Sigmoid colon (tissue), 4 donors: ENCODE measurements at regions not wholly inside any gene's neighbourhood (a gene's known extent, or its start where the extent isn't known, plus 50 kb on each side); places are given as distances from the start of the nearest gene placed in this dataset.

Experiments used
- EP300 ChIP-seq, 4 donors: sonication (generic); formaldehyde crosslinking; IDR thresholded peaks; one replicate each; pipeline ENCODE4 v1.6.1; 2017; ENCODE audit warnings: antibody characterized with exemption in 4 of 4
- POLR2A ChIP-seq, 2 donors: fragments of 450-650 bp; IDR thresholded peaks; one replicate each; pipeline ENCODE4 v1.6.1; 2016; ENCODE audit warnings: antibody characterized with exemption in 2 of 2, mild to moderate bottlenecking in 2 of 2, moderate library complexity in 2 of 2
- POLR2AphosphoS5 ChIP-seq, 4 donors: sonication (generic); formaldehyde crosslinking; IDR thresholded peaks; one replicate each; pipeline ENCODE4 v1.6.1; 2017; ENCODE audit warnings: antibody characterized with exemption in 4 of 4
- TF ChIP-seq, protein P1 (sequence below), 4 experiments: fragments of 450-650 bp in 3 of 4; fragments of 200-600 bp in 1 of 4; IDR thresholded peaks; one replicate each; pipeline ENCODE4 v1.5.1; 2016 to 2019; ENCODE audit warnings: antibody characterized with exemption in 4 of 4, mild to moderate bottlenecking in 3 of 4, moderate library complexity in 2 of 4

DNA sequence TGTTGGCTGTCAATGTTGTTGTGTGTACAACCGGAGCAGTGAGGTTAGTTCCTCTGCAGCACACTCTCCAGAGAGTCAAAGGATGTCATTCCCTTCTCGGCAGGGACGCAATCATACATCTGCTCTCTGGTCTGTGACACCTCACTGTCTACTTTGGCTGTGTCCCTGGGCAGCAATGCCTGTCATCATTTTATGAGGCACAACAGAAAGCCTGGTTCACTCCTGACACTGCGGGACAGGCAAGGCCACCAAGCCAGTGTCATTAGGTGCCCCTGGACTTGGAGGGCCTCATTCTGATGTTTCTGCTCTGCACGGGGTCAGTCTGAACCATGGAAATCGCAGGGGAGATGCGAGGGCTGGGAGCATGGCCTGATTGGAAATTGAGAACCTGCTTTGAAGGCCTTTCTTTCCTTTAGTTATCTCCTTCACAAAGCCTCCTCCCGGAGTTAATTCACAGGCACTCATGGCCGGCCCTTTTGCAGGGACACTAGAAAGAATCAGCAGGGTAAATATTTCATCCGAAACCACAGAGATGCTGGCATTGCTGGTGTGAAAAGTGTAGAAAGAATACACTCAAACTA, 284.4 kb downstream of the ZNF536 start:
- TF ChIP-seq POLR2A (IDR thresholded peaks at IDR 0.05) (no peak), POLR2AphosphoS5 (IDR thresholded peaks at IDR 0.05) (no peak), EP300 (IDR thresholded peaks at IDR 0.05) (no peak)
- TF ChIP-seq, protein P1, sequence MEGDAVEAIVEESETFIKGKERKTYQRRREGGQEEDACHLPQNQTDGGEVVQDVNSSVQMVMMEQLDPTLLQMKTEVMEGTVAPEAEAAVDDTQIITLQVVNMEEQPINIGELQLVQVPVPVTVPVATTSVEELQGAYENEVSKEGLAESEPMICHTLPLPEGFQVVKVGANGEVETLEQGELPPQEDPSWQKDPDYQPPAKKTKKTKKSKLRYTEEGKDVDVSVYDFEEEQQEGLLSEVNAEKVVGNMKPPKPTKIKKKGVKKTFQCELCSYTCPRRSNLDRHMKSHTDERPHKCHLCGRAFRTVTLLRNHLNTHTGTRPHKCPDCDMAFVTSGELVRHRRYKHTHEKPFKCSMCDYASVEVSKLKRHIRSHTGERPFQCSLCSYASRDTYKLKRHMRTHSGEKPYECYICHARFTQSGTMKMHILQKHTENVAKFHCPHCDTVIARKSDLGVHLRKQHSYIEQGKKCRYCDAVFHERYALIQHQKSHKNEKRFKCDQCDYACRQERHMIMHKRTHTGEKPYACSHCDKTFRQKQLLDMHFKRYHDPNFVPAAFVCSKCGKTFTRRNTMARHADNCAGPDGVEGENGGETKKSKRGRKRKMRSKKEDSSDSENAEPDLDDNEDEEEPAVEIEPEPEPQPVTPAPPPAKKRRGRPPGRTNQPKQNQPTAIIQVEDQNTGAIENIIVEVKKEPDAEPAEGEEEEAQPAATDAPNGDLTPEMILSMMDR (IDR thresholded peaks at IDR 0.05) = no peak
